Posterior cingulate gyrus (tissue), 11 donors: ENCODE measurements at regions not wholly inside any gene's neighbourhood (a gene's known extent, or its start where the extent isn't known, plus 50 kb on each side); places are given as distances from the start of the nearest gene placed in this dataset.

Source experiments
- DNase-seq, 10 donors: peaks; one replicate each; pipeline versions ENCODE4 v3.0.0 to v3.0.0-alpha.2; 2020 to 2021; ENCODE audit warnings: mixed read lengths in 3 of 10
- intact Hi-C: fragments of 100-400 bp; cut with DNase I; formaldehyde crosslinking; loops from one replicate; pipeline ENCODE4 v1.15.1; 2023

DNA sequence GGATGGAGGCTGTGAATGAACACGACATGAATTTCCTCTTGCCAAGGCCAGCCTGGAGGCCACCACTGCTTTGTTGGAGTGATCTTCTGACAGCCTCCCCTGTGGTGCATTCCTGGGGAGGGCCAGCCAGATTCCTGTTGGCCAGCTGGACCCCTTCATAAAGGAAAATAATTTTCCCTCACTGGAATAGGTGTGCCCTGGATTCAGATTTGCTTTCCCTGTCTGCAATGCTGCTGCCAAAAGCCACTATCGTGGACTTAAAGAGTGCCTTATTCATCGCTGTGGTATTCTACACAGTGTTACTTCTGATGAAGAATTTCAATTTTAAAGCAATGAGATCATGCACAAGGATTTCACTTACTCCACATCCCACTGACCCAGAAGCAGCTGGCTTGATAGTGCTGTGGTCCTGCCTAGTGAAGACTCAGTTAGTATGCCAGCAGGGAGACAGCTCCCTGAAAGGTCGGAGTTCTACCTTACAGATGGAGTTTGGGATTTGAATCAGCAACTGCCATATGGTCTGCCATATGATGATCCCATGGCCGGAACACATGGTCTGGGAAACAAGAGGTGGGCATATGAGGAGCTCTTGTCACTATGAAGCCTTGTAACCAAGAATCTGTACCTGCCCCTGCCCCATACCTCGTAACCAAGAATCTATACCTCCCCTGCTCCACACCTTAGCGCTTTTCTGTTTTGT is 145.2 kb downstream of the KLF13 start:
- DNase-seq: no peak
- intact Hi-C loops: no loop called here

DNA sequence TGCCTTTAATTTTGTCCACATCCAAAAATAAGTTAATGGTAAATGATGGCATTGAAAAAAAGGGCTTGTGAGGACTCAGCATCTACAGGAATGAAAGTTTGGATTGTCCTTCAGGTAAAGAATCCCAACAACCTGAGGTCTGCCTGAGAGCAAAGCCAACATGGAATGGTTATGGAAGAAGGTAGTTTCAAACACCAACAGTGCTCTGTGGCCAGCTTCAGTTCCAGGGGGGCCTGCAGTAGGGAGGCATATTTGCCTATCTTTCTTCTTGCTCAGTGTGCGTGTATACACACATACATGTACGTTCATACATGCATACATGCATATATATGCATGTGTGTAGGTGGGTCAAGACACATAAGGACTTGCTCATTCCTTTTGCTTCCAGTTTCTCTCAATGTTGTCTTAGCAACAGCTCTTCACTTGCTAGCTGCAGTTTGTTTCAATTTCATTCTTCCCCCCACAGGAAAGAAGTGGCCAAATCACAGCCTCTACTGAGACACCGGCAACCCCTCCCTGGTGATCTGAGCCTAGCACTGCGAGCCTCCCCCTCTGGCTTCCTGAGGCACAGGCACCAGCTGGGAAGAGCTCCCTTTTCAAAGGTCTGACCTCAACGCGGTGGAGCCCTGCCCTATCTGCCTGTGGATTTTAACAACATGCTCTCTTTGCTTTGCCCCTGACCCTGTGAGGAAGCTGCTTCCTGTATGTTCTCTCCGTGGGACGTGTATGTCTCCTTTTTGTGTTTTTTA is 146.2 kb downstream of the KLF13 start:
- intact Hi-C loops: no loop called here
- DNase-seq: no peak

- no peak for DNase-seq
- intact Hi-C loops: no loop called here
Measured at GRCh38 chr15:31473385-31474058, 146.9 kb downstream of the KLF13 start.

- intact Hi-C loops: no loop called here
- DNase-seq: no peak
Measured at GRCh38 chr15:31474059-31474868, 147.6 kb downstream of the KLF13 start.

DNA sequence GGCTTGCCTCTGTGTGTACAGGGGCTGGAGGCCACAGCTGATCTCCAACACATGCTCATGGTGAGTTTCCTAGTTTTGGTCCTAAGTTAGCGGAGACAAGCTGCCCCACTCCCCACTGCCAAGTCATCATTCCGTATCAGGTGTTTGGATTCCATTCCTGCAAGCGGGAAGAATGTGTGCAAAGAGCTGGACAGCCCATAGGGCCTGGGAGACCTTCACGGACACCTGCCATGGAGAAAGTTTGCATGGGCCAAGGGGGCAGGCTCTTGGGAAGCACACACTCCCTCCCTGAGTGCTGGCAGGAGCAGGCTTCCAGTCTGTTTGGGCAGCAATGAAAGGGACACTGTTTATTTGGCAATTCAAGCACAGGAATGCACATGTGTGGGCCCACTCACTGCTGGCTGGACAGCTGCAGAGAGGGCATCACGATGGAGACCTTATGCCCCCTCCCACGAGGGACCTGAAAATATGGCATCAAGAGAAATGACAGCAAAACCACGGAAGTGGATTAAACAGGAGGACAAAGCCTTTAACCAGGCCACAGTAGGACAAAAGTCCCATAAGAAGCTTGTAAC is 149.7 kb downstream of the KLF13 start:
- intact Hi-C loops: no loop called here
- no peak for DNase-seq

DNA sequence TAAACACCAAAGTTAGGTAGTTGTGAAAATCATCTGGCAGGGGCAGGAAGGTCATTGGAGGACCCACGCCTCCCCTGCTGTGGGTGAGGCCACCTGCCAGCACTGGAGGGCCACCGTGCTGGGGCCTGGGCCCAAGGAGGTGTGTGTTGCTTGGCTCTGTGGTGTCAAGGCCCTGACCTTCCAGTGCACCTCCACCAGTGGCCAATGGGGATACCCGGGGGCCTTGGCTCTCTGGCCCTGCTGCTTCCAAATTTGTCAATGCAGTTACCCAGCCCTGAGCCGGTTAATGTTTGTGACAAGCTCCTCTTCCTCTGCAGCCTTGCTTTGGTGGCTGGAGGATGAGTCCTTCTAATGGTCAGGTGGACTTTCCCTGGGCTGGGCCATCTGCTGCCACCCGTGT is 150.2 kb downstream of the KLF13 start:
- DNase-seq: no peak
- intact Hi-C loops: no loop called here

- DNase-seq: no peak
- intact Hi-C loops: no loop called here
Measured at GRCh38 chr15:31477301-31477700, 150.7 kb downstream of the KLF13 start.

DNA sequence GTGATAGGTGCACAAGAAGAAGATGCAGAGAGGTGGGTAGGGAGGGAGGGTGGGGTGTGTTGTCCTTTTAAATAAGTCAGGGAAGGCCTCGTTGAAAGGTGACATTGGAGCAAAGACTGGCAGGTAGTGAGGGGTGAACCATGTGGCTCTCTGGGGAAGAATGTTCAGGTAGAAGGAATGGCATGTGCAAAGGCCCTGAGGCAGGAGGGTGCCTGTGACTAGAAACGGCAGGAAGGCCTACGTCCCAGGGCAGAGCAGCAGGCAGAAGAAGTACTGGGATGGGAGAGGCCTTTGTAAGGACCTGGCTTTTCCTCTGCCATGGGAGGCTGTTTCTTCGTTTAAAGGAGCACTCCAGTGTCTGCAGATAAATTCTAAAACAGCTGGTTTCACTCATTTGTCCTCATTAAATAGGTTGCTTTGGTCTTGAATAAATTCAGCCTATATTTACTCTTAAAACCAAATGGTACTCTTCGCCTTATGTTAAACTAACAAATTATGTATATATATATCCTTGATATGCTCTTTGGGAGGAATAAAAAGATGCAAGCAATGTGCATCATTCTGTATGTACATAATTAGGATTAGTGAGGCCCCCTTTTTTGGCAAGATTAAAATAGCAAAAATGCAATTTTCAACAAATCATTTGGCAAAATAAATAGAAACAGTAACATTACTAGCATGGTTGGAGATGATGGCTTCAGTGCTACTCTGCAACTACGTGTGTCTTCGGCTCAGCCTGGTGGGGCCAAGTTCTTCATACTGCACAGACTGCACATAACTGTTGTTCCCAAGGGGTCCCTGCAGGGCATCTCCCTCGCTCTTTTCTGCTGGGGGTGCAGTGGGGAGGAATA is 151.4 kb downstream of the KLF13 start:
- no peak for DNase-seq
- intact Hi-C loops: no loop called here

DNA sequence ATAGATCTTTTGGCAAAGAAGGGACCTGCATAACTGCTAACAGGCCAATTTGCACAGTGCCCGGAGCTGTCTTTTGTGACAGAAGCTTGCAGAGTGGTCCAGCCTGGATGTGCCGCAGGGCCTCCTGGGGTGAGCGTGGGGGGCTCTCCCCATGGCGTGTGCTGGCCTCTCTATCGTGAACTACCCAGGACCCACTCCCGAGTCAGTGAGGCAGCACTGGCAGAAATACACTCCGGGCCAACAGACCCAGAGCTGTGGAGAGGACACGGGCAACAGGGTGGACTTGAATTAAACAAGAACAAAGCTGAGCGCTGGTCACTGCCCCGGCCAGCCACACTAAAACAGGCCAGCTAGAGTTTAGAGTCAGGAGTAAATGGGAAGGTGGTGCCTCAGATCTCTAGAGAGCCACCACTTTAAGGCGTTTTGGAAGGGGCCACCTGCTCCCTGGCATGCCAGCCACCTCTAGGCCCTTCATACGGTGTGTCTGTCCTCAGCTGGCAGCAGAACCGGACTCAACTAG is 152.1 kb downstream of the KLF13 start:
- intact Hi-C loops: no loop called here
- peak in 1 of 10 donors; percentile 57 for DNase-seq

GRCh38 chr15:31480356-31481025 is 153.9 kb downstream of the KLF13 start:
- intact Hi-C loops: no loop called here
- DNase-seq: peak in 1 of 10 donors; percentile 54

- intact Hi-C loops: no loop called here
- DNase-seq: peak in 1 of 10 donors; percentile 58
Measured at GRCh38 chr15:31481142-31481541, 154.5 kb downstream of the KLF13 start.

GRCh38 chr15:31482122-31482922 is 155.7 kb downstream of the KLF13 start:
- intact Hi-C loops: no loop called here

DNA sequence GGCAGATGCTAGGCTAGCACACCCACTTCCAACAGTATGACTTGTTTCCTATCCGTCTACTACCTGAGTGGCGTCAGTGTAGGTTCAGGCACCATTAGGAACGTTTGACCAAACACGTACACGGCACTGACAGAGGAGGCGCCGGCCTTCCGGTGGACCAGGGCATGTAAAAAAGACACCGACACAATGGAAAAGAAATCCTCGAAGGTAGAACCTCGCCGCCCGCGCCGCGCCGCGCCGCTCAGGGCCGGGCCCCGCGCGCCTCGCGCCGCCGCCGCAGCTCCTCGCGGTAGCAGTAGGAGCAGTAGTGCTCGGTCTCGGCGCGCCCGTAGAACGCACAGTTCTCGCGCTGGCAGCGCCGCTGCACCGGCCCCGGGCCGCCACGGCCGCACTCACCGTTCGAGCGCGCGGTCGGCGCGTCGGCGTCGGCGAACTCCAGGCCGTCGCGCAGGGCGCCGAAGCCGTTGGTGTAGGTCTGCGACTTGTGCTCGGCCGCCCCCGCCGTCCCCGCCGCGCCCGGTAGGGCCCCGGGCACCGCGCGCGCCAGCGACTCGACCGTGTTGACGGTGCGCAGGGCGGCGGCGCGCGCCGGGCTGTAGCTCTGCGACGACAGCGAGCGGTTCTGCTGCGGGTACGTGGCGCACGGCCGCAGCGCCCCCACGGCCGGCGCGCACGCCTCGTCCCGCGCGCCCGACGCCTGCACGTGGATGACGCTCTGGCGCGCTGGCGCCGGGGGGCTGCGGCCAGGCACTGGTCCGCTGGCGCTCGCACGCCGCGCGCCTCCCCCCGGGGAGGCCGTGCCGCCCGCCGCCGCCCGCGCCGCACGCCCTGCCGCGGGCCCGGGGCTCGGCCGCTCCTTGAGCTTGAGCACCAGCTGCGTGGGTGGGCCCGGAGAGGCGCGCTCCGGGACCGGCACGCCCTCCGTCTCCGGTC is 156.7 kb downstream of the KLF13 start:
- intact Hi-C loops: no loop called here
- DNase-seq: peak in 1 of 10 donors; percentile 51

More at GRCh38 chr15:31482122-31482922, 155.7 kb downstream of the KLF13 start:
- peak in 1 of 10 donors; percentile 69 for DNase-seq

- peak in 1 of 10 donors; percentile 66 for DNase-seq
- intact Hi-C loops: no loop called here
Measured at GRCh38 chr15:31483986-31484951, 157.6 kb downstream of the KLF13 start.

DNA sequence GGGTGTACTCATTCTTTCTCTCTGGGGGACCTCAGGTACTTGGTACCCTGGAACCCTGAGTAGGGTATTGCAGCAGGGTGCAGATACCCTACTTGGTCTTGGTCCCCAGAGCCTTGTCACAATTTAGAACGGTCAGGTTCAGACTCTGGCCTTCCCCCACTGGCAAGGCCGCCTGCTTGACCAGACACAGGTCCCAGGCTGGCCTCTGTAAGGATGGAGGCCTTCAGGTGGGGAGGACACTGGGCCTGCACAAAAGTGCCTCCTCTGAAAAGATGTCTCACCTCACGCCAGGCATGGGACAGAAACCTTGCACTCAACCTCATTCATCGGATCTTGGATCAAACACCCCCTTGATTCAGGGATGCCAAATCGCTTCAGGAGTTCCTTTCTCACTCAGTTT is 158.4 kb downstream of the KLF13 start:
- DNase-seq: peak in 1 of 10 donors; percentile 61
- intact Hi-C loops: loop anchor here (5.0 kb wide), 1 partner anchor 823 kb away; no protein-coding TSS in a partner anchor
